Activated CD4-positive, alpha-beta T cell treated with anti-CD3 and anti-CD28 coated beads, Interleukin-2, amount 50 U/mL, for 48 hours (primary cell): ENCODE measurements at regions not wholly inside any gene's neighbourhood (a gene's known extent, or its start where the extent isn't known, plus 50 kb on each side); places are given as distances from the start of the nearest gene placed in this dataset.

Source experiments
- DNase-seq, 2 experiments: peaks; one replicate each; pipeline ENCODE4 v3.0.0-alpha.2; 2020

- no peak for DNase-seq
Observed at GRCh38 chr3:176523114-176523513, 674.2 kb downstream of the TBL1XR1 start.

DNA sequence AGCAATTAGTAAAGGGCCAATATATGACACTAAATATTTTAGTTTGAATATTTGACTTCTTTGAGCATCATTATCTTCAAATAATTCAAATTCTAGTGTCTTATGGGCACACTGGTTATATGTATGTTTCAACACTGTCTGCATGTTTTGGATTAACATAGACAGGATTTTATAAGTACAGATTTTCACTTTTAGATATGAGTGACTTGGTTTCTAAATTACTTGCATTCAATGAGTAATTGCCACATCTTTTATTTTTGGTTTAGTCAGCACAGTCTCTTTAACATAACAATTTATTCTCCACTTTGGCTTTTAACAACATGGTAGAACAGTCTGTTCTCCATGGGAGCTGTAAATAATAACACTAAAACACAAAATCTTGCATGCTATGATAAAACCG is 674.8 kb downstream of the TBL1XR1 start:
- no peak for DNase-seq

- DNase-seq = no peak
Observed at GRCh38 chr3:176521531-176522175, 675.6 kb downstream of the TBL1XR1 start.

GRCh38 chr3:176514297-176514696 is 683.0 kb downstream of the TBL1XR1 start:
- DNase-seq = peak; percentile 7 to 27

DNA sequence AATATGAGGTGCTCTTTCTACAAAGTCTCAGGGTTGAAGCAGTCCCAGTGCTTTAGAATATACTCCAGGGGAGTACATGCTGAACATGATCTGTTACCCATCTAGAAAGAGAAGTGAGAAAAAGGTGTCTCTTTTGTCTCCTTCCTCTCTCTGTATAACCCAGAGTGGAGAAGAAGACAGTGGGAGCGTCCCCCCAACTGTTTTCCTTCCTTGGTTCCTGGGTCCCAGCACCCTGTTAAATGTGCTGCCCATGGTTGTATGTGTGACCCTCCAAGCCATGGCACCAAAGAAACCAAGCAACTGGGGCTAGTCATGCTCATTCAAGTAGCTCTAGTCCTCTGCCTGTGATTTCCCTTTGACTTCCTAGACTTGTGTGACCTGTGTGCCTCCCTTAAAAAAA is 683.7 kb downstream of the TBL1XR1 start:
- DNase-seq = peak; percentile 11 to 30

- DNase-seq = no peak
Observed at GRCh38 chr3:176512037-176512436, 685.2 kb downstream of the TBL1XR1 start.

DNA sequence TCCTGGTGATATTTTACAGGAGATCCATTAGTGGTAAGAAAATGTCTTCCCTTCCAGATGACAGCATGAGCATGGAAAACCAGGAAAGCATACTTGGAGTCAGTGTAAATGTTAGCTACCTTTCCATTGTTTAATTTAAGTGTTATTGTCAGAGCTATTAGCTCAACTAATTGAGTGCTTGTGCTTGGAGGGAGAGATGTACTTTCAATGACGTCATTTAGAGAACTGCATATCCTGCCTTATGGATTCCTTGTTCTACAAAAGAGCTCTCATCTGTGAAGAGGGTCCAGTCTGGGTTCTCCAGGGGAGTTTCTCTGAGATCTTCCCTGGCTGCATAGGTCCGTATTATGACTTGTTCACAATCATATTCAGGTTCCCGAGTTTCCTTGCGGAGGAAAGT is 687.2 kb downstream of the TBL1XR1 start:
- no peak for DNase-seq

DNA sequence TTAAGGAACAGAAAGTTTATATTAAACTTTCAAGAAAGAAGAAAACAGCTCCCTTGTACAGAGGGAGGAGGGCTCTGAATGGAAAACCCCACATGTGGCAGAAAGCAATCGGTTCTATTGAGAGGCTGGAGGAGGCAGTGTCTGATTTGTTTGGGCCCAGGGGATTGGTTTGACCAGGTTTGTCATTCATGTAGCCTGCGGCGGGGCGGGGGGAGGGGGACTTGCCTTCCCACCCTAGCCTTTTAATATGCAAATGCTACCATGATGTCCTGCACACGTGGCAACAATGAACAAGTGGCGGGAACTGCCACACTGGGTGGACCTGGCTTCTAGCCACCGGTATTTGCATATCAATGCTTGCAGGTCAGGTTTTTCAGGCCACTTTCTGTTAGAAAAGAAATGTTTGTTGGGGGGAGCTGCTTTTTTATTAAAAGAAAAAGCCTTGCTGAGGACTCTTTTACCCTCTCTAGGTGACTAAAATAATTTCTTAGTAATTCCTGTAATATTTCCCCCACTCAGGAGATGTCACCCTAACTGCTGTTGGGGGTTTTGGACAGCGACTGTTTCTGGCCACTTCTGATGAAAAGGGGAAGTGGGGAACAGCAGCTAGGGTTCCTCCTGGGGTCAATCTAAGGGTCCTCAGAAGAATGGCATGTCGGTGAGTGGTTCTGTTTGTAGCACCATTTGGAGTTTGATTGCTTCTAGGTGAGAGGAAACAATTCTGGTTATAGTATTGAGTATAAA is 691.2 kb downstream of the TBL1XR1 start:
- no peak for DNase-seq

GRCh38 chr3:176491084-176491483 is 706.2 kb downstream of the TBL1XR1 start:
- no peak for DNase-seq

DNA sequence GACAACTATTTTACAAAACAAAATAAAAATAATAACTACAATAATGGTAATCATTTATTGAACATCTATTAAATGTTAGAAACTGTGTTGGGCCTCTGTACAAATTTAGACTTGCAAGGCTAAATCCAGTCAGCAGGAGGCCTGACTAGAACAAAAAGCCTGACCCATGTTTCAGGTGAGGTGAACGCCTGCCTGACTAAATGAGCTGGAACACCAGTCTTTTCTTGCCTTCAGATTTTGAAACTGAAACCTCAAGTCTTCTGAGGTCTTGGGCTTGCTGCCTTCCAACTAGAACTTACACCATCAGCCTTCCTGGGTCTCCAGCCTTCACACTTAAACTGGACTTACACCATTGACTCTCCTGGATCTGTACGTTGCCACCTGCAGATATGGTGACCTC is 706.9 kb downstream of the TBL1XR1 start:
- no peak for DNase-seq

DNA sequence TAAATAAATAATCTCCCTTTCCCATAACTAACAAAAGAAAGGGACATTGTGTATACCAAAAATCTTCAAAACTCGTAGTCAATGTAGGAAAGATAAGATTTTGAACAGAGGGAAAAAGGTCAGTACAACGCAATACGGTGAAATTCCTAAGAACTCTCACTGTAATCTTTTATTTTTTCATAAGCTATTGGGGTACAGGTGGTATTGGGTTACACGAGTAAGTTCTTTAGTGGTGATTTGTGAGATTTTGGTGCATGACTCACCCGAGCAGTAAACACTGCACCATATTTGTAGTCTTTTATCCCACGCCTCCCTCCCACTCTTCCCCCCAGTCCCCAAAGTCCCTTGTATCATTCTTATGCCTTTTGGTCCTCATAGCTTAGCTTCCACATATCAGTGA is 718.0 kb downstream of the TBL1XR1 start:
- no peak for DNase-seq

GRCh38 chr3:176469694-176470205 is 727.5 kb downstream of the TBL1XR1 start:
- no peak for DNase-seq

- no peak for DNase-seq
Observed at GRCh38 chr3:176463610-176464009, 733.7 kb downstream of the TBL1XR1 start.

GRCh38 chr3:176447369-176447768 is 749.9 kb downstream of the TBL1XR1 start:
- DNase-seq = no peak

DNA sequence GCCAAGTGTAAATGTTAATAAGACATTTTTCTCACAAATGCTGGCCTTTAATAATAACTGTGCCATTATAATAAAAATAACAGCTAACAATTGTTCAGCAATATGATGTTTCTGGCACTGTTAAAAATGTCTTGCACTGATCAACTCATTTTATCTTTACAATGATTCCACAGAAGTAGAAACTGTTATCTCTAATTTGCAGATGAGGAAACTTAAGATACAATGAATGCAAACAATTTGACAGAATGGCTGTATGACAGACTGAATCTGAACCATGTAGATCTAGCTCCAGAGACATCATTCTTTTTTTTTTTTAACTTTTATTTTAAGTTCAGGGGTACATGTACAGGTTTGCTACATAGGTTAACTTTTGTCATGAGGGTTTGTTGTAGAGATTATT is 755.0 kb downstream of the TBL1XR1 start:
- no peak for DNase-seq

- no peak for DNase-seq
Observed at GRCh38 chr3:176439729-176440128, 757.6 kb downstream of the TBL1XR1 start.

DNA sequence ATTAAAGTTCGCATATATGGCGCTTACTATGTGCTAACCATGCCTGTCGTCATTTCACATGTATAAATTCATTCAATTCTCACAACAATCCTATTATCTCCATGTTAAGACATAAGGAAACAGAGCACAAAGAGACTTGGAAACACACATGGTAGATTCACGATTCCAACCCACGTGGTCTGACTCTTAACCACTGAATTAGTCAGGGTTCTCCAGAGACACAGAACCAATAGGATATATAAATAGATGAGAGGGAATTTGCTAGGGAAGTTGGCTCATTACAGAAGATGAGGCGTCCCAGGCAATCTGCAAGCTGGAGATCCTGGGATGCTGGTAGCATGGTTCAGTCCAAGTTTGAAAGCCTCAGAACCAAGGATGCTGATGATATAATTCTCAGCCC is 765.3 kb downstream of the TBL1XR1 start:
- DNase-seq = no peak

DNA sequence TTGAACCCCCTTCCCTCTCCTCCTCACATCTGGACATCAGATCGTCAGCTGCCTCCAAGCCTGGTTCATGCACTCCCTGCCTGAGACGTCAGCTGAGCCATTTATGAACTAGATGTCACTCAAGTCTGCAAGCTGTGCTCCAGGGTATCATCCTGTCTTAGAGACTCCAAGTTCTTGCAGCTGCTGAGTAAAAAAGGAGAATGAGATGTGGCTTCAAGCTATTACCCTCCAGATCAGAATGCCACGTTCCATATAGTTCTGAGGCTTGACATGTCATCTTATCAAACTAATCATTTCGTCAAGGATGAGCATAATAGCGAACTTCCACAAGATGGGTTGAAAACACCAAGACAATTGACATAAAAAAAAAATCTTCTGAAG is 766.3 kb downstream of the TBL1XR1 start:
- no peak for DNase-seq

DNA sequence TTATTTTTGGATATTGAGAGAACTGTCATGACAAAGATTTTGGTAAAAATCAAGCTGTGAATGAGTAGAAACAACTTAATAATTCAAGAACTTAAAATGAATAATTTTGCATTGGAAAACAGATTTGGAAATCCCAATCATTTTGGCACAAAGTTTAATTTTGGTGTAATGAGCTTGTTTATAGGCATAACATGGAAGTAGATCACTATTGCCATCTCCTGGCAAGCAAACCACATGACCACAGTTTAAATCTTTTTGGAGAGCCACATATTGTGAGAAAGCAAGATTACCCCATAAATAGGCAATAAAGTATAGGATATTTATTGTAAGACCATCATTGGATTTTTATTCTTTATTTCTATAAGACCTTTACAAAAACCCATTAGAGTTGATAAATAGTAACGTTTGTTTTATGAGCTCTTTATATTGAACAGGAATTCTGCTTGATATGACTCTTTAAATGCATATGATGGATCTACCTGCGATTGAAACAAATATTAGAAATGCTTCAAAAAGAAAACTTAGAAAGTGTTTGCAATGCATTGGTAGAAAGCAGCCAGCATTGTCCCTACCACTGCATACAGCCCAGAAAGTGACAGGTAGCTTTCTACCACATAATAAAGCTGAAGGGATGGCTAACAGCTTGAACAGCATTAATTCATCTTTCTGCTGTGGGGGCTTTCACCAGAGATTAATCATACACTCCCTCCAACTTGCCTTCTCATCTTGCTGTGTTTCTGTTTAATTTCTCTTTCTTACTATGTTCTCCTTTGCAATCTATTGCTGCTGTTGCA is 766.8 kb downstream of the TBL1XR1 start:
- no peak for DNase-seq

- DNase-seq = no peak
Observed at GRCh38 chr3:176428552-176428951, 768.7 kb downstream of the TBL1XR1 start.

- DNase-seq = no peak
Observed at GRCh38 chr3:176426371-176426770, 770.9 kb downstream of the TBL1XR1 start.

- no peak for DNase-seq
Observed at GRCh38 chr3:176416870-176417269, 780.4 kb downstream of the TBL1XR1 start.

GRCh38 chr3:176415661-176416295 is 781.5 kb downstream of the TBL1XR1 start:
- DNase-seq = no peak
